ENCODE measurements at regions not wholly inside any gene's neighbourhood (a gene's known extent, or its start where the extent isn't known, plus 50 kb on each side); places are given as distances from the start of the nearest gene placed in this dataset.

- no peak for DNase-seq
Observed at GRCh38 chr2:101550555-101550954, 75.6 kb upstream of the RFX8 start.

- DNase-seq: no peak
Observed at GRCh38 chr2:101549371-101549770, 74.5 kb upstream of the RFX8 start.

GRCh38 chr2:101546376-101547058 is 71.6 kb upstream of the RFX8 start:
- no peak for DNase-seq

- no peak for DNase-seq
Observed at GRCh38 chr2:101545950-101546349, 71.0 kb upstream of the RFX8 start.

- no peak for DNase-seq
Observed at GRCh38 chr2:101540518-101540917, 65.6 kb upstream of the RFX8 start.

- DNase-seq: no peak
Observed at GRCh38 chr2:101538076-101538475, 63.2 kb upstream of the RFX8 start.

- no peak for DNase-seq
Observed at GRCh38 chr2:101534149-101534611, 59.3 kb upstream of the RFX8 start.

GRCh38 chr2:101533561-101534148 is 58.7 kb upstream of the RFX8 start:
- DNase-seq: no peak

GRCh38 chr2:101528501-101528900 is 53.6 kb upstream of the RFX8 start:
- DNase-seq: no peak

- no peak for DNase-seq
Observed at GRCh38 chr2:101524806-101525430, 50.0 kb upstream of the RFX8 start.
